LNCAP (cell line): ENCODE measurements at regions not wholly inside any gene's neighbourhood (a gene's known extent, or its start where the extent isn't known, plus 50 kb on each side); places are given as distances from the start of the nearest gene placed in this dataset.

ENCODE experiments used
- TF ChIP-seq, protein P1 (sequence below): fragments of 450-650 bp; IDR thresholded peaks from 2 replicates; pipeline ENCODE4 v1.5.1; 2017; ENCODE audit warnings: mild to moderate bottlenecking

DNA sequence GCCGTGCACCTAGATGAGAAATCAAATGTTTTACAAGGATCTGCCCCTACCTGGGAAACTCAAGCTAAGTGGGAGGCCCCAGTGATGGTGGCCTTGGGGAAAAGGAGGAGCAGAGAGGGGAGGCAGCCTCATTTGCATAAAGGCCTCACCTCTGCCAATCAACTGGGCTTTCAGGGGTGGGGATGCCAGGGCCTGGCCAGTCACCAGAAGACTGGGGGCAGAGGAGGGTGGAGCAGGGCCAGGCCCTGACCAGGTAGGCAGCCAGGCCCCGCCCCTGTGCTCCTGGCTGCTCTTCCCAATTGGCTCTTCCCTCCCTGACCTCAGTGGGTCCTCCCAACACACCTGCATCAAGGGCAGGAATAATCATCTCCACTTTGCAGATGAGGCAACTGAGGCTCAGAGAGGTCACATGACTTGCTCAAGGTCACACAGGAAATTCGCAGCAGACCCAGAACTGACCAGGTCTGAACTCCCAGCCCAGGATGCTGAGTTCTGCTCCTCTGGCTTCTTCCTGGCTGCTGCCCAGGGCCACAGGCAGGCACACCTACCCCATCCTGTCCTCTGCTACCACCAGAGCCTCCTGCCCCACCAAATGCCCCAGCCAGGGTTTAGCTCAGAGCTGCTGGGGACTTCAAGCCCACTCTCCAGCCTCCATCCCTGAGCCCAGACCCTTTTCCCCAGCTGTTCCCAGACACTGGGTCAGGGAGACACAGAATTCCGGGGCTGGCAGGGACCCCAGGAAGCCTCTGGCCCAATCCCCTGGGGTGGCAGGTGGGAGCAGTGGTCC lies 677.9 kb downstream of the MATN1 start:
- TF ChIP-seq, protein P1, sequence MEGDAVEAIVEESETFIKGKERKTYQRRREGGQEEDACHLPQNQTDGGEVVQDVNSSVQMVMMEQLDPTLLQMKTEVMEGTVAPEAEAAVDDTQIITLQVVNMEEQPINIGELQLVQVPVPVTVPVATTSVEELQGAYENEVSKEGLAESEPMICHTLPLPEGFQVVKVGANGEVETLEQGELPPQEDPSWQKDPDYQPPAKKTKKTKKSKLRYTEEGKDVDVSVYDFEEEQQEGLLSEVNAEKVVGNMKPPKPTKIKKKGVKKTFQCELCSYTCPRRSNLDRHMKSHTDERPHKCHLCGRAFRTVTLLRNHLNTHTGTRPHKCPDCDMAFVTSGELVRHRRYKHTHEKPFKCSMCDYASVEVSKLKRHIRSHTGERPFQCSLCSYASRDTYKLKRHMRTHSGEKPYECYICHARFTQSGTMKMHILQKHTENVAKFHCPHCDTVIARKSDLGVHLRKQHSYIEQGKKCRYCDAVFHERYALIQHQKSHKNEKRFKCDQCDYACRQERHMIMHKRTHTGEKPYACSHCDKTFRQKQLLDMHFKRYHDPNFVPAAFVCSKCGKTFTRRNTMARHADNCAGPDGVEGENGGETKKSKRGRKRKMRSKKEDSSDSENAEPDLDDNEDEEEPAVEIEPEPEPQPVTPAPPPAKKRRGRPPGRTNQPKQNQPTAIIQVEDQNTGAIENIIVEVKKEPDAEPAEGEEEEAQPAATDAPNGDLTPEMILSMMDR = no peak

DNA sequence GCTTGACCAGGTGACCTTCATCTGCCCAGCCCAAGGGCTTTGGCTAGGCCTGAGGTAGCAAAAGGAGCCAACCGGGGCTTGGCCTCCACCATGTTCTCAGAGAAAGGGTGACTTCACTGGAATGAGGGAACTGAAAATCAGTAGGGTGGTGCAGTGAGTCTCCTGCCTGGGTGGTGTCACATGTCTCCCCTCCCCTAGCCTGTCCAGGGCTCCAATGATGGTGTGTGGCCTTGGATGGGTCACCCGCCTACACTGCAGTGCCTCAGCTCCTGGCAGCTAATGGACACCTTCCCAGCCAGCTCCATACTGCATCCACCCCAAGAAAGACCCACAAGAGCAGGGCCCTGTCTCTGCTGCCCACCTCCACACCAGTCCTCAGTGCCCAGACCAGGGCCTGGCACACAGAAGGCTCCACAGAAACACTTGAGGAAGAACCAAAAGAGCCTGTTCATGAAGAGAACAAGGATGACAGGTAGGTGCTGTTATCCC lies 678.7 kb downstream of the MATN1 start:
- TF ChIP-seq, protein P1 = no peak

DNA sequence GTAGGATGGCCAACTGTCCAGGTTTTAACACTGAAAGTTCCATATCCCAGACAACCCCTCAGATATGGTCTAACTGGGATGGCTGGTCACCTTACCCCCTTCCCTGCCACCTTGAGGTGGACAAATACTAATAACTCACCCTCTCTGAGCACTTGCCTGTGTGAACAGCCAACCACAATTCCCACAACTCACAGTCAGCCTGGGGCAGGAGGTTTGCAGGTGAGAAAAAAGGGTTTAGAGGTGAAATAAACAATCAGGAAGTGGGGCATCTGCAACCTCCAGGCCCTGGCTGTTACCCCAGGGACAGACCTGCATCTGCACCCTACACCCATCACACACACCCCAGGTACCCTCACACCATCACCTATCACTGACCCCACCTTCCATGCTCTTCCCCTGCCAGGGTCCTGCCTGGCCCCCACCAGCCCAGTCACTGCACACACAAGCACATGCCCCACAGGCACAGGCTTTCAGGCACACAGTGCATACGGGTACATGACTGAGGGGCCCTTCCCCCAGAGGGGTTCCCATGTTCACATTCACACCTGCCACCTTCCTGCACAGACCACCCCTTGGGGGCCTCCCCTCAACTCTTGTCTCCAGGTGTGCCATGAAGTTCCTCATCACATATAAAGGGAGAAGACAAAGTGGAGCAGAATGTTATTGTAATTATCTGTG lies 679.5 kb downstream of the MATN1 start:
- TF ChIP-seq, protein P1 = no peak

DNA sequence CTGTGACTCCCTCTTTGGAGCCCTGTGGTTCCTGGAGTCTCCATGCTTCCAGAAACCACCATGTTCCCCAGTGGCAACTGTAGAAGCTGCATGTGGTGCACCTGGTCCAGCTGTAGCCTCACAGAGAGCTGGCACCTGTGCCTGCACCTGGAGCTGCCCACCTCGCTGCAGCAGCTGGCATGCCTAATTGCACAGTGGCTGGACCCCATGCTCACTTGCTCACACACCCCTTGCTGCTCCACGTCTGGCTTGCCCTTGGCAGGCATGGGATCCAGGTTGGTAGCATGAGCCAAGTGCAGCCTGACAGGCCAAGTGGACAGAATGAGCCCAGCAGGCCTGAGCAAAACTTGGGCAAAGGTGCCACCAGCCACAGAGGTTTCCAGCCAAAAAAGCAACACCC lies 680.1 kb downstream of the MATN1 start:
- TF ChIP-seq, protein P1 = no peak

DNA sequence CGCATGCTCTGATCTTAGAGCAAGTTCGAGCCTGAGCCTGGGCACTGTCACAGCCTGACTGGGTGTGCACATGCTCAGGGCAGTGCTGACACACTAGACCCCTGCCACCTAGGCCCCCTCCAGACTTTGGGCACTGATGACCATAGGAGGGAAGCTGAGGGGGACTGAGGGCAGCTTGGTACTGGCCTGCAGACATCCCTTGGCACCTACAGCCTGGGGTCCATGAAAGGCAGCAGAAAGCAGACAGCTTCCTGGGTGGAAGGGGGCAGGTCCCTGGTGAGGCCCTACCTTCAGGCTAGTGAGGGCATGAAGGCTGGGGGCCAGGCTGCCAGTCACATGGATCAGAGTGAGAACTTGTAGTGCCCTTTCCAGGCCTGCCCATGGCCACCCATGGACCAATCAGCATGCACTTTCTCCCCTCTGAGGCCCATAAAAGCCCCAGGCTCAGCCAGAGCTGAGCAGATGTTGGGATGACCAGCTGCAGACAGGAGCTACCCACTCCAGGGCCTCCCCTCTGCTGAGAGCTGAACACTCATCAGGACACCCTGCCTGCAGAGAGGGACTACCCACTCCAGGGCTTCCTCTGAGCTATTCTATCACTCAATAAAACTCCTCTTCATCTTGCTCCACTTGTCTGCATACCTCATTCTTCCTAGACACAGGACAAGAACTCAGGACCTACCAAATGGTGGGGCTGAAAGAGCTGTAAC lies 680.8 kb downstream of the MATN1 start:
- TF ChIP-seq, protein P1 = no peak

DNA sequence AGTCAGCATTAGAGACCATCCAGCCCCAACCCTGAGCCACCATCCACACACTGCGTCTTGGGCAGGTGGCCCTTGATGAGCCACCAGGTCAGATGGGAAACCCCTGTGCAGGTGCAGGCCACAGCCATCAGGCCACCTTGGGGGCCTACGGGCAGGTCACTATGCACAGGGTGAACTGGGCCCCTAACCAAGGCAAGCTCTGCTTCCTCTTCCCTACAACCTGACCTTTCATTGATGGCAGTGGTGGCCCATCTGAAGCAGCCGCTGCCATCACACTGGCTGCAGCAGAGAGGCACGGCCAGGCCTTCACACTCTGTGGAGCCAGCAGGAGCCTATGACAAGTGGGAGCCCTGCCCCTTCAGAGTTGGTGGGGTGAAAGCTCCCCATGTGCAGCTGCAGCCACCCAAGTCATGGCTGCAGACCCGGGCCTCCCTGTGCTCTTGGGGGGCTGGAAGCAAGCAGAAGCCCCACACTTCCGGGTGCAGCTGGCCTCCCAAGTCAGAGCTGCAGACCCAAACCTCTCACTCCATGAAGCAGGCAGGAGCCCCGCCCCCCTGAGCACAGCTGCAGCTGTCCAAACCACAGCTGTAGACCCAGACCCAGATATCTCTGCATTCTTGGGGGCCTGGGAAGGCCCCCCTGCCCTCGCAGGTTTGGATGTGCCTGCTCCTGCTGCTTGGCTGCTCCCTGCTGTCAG lies 681.5 kb downstream of the MATN1 start:
- TF ChIP-seq, protein P1 = no peak
